B cell (primary cell): ENCODE measurements at regions not wholly inside any gene's neighbourhood (a gene's known extent, or its start where the extent isn't known, plus 50 kb on each side); places are given as distances from the start of the nearest gene placed in this dataset.

Experiments used
- EZH2 ChIP-seq: IDR thresholded peaks from 2 replicates; pipeline ENCODE4 v1.6.1; 2012; ENCODE audit warnings: borderline replicate concordance, low read depth, mild to moderate bottlenecking, moderate library complexity, low read length; ENCODE audit not compliant: insufficient read depth, poor library complexity, severe bottlenecking
- TF ChIP-seq, protein P1 (sequence below): fragments of 200-600 bp; IDR thresholded peaks from one replicate; pipeline ENCODE4 v1.8.0; 2022; ENCODE audit warnings: antibody characterized with exemption, mild to moderate bottlenecking

DNA sequence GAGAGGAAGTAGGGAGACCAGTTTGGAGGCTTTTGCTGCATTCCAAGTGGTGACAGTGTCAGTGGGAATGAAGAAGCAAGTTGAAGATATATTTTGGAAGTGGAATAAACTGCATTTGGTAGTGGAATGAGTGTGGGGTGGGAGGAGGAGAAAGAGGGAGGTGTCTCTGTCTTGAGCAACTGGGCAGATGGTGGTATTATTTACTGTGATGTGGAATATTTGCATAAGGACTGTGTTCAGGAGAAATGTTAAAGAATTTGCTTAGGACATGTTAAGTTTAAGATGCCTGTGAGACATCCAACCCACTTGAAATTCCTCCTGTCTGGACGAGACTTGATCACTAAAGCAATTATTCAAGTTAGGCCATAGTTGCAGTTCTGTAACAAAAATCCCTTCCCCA is 448.9 kb upstream of the AMOT start:
- TF ChIP-seq EZH2: no peak
- TF ChIP-seq, protein P1, sequence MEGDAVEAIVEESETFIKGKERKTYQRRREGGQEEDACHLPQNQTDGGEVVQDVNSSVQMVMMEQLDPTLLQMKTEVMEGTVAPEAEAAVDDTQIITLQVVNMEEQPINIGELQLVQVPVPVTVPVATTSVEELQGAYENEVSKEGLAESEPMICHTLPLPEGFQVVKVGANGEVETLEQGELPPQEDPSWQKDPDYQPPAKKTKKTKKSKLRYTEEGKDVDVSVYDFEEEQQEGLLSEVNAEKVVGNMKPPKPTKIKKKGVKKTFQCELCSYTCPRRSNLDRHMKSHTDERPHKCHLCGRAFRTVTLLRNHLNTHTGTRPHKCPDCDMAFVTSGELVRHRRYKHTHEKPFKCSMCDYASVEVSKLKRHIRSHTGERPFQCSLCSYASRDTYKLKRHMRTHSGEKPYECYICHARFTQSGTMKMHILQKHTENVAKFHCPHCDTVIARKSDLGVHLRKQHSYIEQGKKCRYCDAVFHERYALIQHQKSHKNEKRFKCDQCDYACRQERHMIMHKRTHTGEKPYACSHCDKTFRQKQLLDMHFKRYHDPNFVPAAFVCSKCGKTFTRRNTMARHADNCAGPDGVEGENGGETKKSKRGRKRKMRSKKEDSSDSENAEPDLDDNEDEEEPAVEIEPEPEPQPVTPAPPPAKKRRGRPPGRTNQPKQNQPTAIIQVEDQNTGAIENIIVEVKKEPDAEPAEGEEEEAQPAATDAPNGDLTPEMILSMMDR: no peak
